Calu3 (cell line): ENCODE measurements at regions not wholly inside any gene's neighbourhood (a gene's known extent, or its start where the extent isn't known, plus 50 kb on each side); places are given as distances from the start of the nearest gene placed in this dataset.

Source experiments
- BruUV-seq: library from RNA; stranded (reverse); fragments of 400-500 nt; replicated peaks from 2 replicates; lab custom pipeline; 2021; lab: Mats Ljungman, UMichigan
- CTCF ChIA-PET: fragments of 300-600 bp; sonication (Branson Sonifier 250); formaldehyde crosslinking; loops from one replicate; lab custom pipeline; 2022; ENCODE audit warnings: antibody characterized with exemption; lab: Charles Lee
- DNase-seq: peaks from one replicate; pipeline ENCODE4 v3.0.0; 2022
- H3K27ac Mint-ChIP-seq: one replicate; pipeline ENCODE4 v1.8.0; 2022; ENCODE audit warnings: mixed read lengths; ENCODE audit not compliant: unreplicated experiment
- H3K27me3 Mint-ChIP-seq: one replicate; pipeline ENCODE4 v1.8.0; 2022; ENCODE audit warnings: mixed read lengths; ENCODE audit not compliant: unreplicated experiment
- H3K36me3 Mint-ChIP-seq: one replicate; pipeline ENCODE4 v1.8.0; 2022; ENCODE audit warnings: mild to moderate bottlenecking, moderate library complexity, mixed read lengths; ENCODE audit not compliant: insufficient read depth, unreplicated experiment
- H3K4me1 Mint-ChIP-seq: one replicate; pipeline ENCODE4 v1.8.0; 2022; ENCODE audit warnings: mild to moderate bottlenecking, low read depth, mixed read lengths; ENCODE audit not compliant: unreplicated experiment
- H3K4me3 Mint-ChIP-seq: one replicate; pipeline ENCODE4 v1.8.0; 2022; ENCODE audit warnings: mild to moderate bottlenecking, low read depth, moderate library complexity, mixed read lengths; ENCODE audit not compliant: unreplicated experiment
- H3K9me3 Mint-ChIP-seq: one replicate; pipeline ENCODE4 v1.8.0; 2022; ENCODE audit warnings: low read depth, mixed read lengths; ENCODE audit not compliant: unreplicated experiment
- intact Hi-C: fragments of 100-400 bp; cut with micrococcal nuclease; formaldehyde crosslinking; loops from one replicate; pipeline ENCODE4 v1.10.0; 2022; ENCODE audit not compliant: unreplicated experiment
- TF ChIP-seq, protein P1 (sequence below): fragments of 200-600 bp; IDR thresholded peaks from one replicate; pipeline ENCODE4 v1.8.0; 2022; ENCODE audit warnings: antibody characterized with exemption; ENCODE audit not compliant: unreplicated experiment

DNA sequence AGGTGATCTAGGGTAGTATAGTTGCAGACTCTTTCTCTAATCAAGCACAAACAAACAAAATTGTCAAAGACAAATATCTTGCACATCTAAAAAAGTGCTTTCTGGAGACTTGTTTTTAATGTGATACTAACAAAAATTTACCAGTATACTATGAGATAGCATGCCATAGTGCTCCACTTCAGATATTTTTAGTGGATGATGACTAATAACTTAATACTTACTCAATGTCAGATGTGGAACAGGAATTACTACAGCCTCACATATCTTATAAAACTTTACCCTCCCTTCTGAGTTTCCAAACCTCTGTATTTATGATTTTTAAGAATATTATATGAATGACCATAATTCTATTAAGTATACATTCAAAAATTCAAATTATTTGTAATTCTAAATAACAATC, 1162.0 kb upstream of the SLC39A10 start:
- no peak overlapping the region for H3K4me3 Mint-ChIP-seq
- CTCF ChIA-PET, result no interaction called here
- DNase-seq, result no peak
- no peaks in the 10 kb centered on the region for H3K27me3 Mint-ChIP-seq
- intact Hi-C loops, result no loop called here
- H3K27ac Mint-ChIP-seq, result no peak overlapping the region
- H3K4me1 Mint-ChIP-seq, result no peaks in the 10 kb centered on the region
- H3K9me3 Mint-ChIP-seq, result no peaks in the 10 kb centered on the region
- H3K36me3 Mint-ChIP-seq, result no peaks in the 10 kb centered on the region
- TF ChIP-seq, protein P1, sequence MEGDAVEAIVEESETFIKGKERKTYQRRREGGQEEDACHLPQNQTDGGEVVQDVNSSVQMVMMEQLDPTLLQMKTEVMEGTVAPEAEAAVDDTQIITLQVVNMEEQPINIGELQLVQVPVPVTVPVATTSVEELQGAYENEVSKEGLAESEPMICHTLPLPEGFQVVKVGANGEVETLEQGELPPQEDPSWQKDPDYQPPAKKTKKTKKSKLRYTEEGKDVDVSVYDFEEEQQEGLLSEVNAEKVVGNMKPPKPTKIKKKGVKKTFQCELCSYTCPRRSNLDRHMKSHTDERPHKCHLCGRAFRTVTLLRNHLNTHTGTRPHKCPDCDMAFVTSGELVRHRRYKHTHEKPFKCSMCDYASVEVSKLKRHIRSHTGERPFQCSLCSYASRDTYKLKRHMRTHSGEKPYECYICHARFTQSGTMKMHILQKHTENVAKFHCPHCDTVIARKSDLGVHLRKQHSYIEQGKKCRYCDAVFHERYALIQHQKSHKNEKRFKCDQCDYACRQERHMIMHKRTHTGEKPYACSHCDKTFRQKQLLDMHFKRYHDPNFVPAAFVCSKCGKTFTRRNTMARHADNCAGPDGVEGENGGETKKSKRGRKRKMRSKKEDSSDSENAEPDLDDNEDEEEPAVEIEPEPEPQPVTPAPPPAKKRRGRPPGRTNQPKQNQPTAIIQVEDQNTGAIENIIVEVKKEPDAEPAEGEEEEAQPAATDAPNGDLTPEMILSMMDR, result no peak
- BruUV-seq, result no TSS peak

DNA sequence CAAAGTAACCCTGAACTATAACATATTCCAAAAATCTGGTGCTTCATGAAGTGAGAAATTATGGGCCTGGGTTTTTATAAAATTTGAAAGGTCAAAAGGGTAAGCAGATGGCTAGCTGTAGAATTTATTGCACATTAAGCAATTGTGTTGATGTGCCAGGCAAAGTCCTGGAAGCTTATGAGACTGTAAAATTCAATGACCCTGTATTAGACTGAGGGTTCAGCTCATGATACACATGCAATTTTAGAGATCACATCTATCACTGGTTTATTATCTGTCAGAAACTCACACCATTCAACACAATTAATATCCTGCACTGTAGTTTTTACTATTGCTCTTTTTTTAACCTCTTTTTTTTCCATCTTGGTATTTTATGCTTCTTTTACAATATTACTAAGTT, 1162.6 kb upstream of the SLC39A10 start:
- H3K36me3 Mint-ChIP-seq, result no peaks in the 10 kb centered on the region
- intact Hi-C loops, result no loop called here
- H3K4me3 Mint-ChIP-seq, result no peak overlapping the region
- TF ChIP-seq, protein P1, result no peak
- CTCF ChIA-PET, result no interaction called here
- H3K9me3 Mint-ChIP-seq, result no peaks in the 10 kb centered on the region
- no peaks in the 10 kb centered on the region for H3K27me3 Mint-ChIP-seq
- DNase-seq, result no peak
- H3K4me1 Mint-ChIP-seq, result no peaks in the 10 kb centered on the region
- BruUV-seq, result no TSS peak
- H3K27ac Mint-ChIP-seq, result no peak overlapping the region

DNA sequence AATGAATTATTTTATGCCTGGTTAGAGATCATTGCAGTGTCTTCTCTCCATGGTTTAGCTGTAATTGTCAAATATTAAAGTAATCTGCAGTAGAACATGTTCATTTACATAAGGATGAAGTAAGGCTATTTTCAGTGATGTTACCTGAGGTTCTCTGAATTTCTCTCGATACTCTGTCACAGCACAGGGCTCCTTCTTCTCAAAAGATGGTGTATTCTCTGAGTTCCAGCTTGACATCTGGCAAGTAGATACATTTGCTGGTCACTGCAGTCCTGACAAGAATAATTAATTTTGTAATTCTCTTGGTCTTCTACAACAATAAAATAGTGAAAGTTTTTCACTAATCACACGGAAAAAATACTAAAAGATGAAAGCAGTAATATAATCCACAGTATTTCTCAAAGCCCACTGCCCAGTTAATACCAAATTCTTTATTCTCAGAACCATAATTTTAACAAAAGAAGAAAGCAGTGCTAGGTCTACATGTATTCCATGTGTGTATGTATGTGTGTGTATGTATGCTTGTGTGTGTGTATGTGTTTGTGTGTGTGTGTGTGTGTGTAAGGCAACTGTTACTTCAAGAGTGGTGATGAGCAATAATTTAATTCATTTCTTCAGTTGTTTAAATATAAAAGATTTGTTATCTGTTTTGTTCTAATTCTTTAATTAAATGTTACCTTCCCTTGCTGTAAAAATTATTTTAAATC, 1165.5 kb upstream of the SLC39A10 start:
- H3K4me3 Mint-ChIP-seq, result no peak overlapping the region
- H3K4me1 Mint-ChIP-seq, result no peaks in the 10 kb centered on the region
- no peaks in the 10 kb centered on the region for H3K36me3 Mint-ChIP-seq
- no peak overlapping the region for H3K27ac Mint-ChIP-seq
- no peak for DNase-seq
- CTCF ChIA-PET, result interaction anchor here (0.5 kb wide), 1 partner anchor 1160 kb away, joined by 6 read pairs; no protein-coding TSS in a partner anchor
- TF ChIP-seq, protein P1, result no peak
- H3K27me3 Mint-ChIP-seq, result no peaks in the 10 kb centered on the region
- no TSS peak for BruUV-seq
- intact Hi-C loops, result no loop called here
- H3K9me3 Mint-ChIP-seq, result no peaks in the 10 kb centered on the region

DNA sequence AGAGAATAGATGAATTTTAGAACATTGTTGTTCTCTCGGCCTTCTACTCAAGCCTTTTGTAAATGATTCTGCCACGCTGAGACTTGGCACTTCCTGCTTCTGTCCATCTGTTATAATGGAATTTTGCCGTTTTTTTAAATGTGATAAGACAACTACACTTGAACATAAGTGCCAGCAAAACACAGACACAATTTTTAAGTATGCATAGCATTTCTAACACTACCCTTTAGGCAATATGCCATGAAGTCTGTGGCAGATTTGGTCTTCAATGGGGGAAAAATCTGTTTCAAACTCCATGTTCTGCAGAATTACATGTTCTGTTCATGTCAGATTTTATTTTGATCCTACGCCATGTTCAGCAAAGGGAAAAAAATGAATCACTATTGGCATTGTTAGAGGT, 1170.7 kb upstream of the SLC39A10 start:
- CTCF ChIA-PET, result no interaction called here
- Mint-ChIP-seq H3K36me3 (no peaks in the 10 kb centered on the region), H3K4me3 (no peak overlapping the region), H3K27ac (no peak overlapping the region), H3K4me1 (no peaks in the 10 kb centered on the region), H3K9me3 (no peaks in the 10 kb centered on the region), H3K27me3 (no peaks in the 10 kb centered on the region)
- DNase-seq, result no peak
- intact Hi-C loops, result no loop called here
- no TSS peak for BruUV-seq
- TF ChIP-seq, protein P1, result no peak
